Upper lobe of right lung (tissue), 1 donor: ENCODE measurements at regions not wholly inside any gene's neighbourhood (a gene's known extent, or its start where the extent isn't known, plus 50 kb on each side); places are given as distances from the start of the nearest gene placed in this dataset.

Source experiments
- ATAC-seq: fragments of 200-7000 bp; cut with Tn5 transposase; one replicate; pipeline ENCODE4 v1.9.1; 2020; ENCODE audit warnings: mild to moderate bottlenecking, moderate library complexity
- DNase-seq: peaks from one replicate; pipeline ENCODE4 v3.0.0-alpha.2; 2020
- H3K27ac ChIP-seq: fragments of 200-600 bp; one replicate; pipeline ENCODE4 v1.8.0; 2022
- H3K27me3 ChIP-seq: fragments of 200-600 bp; one replicate; pipeline ENCODE4 v1.8.0; 2022; ENCODE audit warnings: mild to moderate bottlenecking
- H3K36me3 ChIP-seq: fragments of 200-600 bp; one replicate; pipeline ENCODE4 v1.8.0; 2022
- H3K4me1 ChIP-seq: fragments of 200-600 bp; one replicate; pipeline ENCODE4 v1.8.0; 2022
- H3K4me3 ChIP-seq: fragments of 200-600 bp; one replicate; pipeline ENCODE4 v1.8.0; 2022; ENCODE audit warnings: mild to moderate bottlenecking
- H3K9me3 ChIP-seq: fragments of 200-600 bp; one replicate; pipeline ENCODE4 v1.8.0; 2022
- CTCF ChIP-seq: fragments of 200-600 bp; IDR thresholded peaks from one replicate; pipeline ENCODE4 v1.8.0; 2022; ENCODE audit warnings: antibody characterized with exemption
- intact Hi-C: fragments of 100-400 bp; cut with DNase I; formaldehyde crosslinking; loops from one replicate; pipeline ENCODE4 v1.11.0; 2022
- donor health status: DM: no; HTN: yes; CAD: no; lungs with severe emphysema.

DNA sequence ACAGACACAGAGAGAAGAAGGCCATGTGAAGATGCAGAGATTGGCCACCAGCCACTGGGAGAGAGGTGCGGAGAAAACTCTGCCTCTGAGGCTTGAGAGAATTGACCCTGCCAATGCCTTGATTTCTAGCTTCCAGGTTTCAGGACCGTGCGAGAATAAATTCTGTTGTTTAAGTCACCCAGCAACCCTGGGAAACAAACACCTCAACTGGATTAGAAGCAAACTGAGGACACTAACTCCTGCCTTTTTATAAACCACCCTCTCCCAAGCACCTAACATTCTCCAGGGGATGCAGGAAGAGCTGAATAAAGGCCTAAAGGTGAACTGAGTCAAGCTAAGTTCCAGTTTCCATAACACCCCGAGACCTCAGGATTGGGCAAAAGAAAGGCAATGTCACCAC, 136.1 kb downstream of the ANKRD60 start:
- Histone ChIP-seq H3K4me1 (no peaks in the 10 kb centered on the region), H3K36me3 (no peaks in the 10 kb centered on the region), H3K4me3 (no peak overlapping the region), H3K27ac (no peak overlapping the region), H3K27me3 (no peaks in the 10 kb centered on the region), H3K9me3 (no peaks in the 10 kb centered on the region)
- DNase-seq (no peak), ATAC-seq (no peak)
- intact Hi-C loops, result no loop called here
- no peak for TF ChIP-seq CTCF

- no peak overlapping the region for H3K4me3 ChIP-seq
- H3K4me1 ChIP-seq, result no peaks in the 10 kb centered on the region
- no peak for TF ChIP-seq CTCF
- DNase-seq (no peak), ATAC-seq (no peak)
- H3K27ac ChIP-seq, result no peak overlapping the region
- H3K27me3 ChIP-seq, result no peaks in the 10 kb centered on the region
- no peaks in the 10 kb centered on the region for H3K9me3 ChIP-seq
- intact Hi-C loops, result no loop called here
- no peaks in the 10 kb centered on the region for H3K36me3 ChIP-seq
Measured at GRCh38 chr20:58091810-58092209, 136.6 kb downstream of the ANKRD60 start.

GRCh38 chr20:58090161-58090560, 138.3 kb downstream of the ANKRD60 start:
- H3K36me3 ChIP-seq, result no peaks in the 10 kb centered on the region
- ATAC-seq (no peak), DNase-seq (no peak)
- H3K27me3 ChIP-seq, result no peaks in the 10 kb centered on the region
- TF ChIP-seq CTCF, result no peak
- no peaks in the 10 kb centered on the region for H3K9me3 ChIP-seq
- H3K4me3 ChIP-seq, result no peak overlapping the region
- intact Hi-C loops, result no loop called here
- no peak overlapping the region for H3K27ac ChIP-seq
- H3K4me1 ChIP-seq, result no peaks in the 10 kb centered on the region

- Histone ChIP-seq H3K4me3 (no peak overlapping the region), H3K27me3 (no peaks in the 10 kb centered on the region), H3K4me1 (no peaks in the 10 kb centered on the region), H3K9me3 (no peaks in the 10 kb centered on the region), H3K36me3 (no peaks in the 10 kb centered on the region), H3K27ac (no peak overlapping the region)
- no peak for TF ChIP-seq CTCF
- intact Hi-C loops, result loop anchor here (10.0 kb wide), 1 partner anchor 434 kb away; no protein-coding TSS in a partner anchor
- DNase-seq (no peak), ATAC-seq (no peak)
Measured at GRCh38 chr20:58088625-58089024, 139.8 kb downstream of the ANKRD60 start.

DNA sequence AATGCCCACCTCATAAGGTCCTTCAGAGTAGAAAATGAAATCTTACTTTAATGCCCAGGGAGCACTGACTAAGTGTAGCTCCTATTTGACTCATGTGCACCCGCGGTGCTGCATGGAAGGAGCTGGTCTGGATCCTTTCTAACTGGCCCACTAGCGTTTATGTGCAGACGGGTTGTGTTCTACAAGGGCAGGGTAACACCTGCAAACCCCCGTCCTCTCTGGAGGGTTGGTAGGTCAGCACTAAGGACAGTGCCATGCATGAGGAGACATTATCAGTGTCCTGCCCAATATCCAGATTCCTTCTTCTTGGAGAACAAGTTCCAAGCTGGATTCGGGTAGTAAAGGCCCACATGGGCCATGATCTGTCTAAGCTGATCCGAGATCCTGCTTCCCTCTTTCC, 140.3 kb downstream of the ANKRD60 start:
- Histone ChIP-seq H3K27ac (no peak overlapping the region), H3K4me1 (no peaks in the 10 kb centered on the region), H3K27me3 (no peaks in the 10 kb centered on the region), H3K36me3 (no peaks in the 10 kb centered on the region), H3K9me3 (no peaks in the 10 kb centered on the region), H3K4me3 (no peak overlapping the region)
- TF ChIP-seq CTCF, result no peak
- intact Hi-C loops, result loop anchor here (10.0 kb wide), 1 partner anchor 433 kb away; no protein-coding TSS in a partner anchor
- ATAC-seq (no peak), DNase-seq (no peak)

DNA sequence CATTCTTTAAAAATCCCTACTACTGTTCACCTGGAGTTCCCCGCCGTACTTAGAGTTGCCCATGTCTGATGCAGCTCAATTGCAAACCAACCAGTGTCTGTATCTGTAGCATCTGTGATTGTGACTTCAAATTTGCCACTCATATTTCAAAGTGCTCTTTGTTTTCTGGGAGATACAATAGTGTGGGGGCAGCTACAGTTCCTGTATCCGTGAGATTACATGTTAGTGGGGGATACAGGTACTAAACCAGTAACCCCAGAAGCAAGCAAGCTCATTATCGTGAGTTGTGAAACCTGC, 140.9 kb downstream of the ANKRD60 start:
- H3K4me3 ChIP-seq, result no peak overlapping the region
- no peaks in the 10 kb centered on the region for H3K27me3 ChIP-seq
- DNase-seq (no peak), ATAC-seq (no peak)
- H3K27ac ChIP-seq, result no peak overlapping the region
- H3K36me3 ChIP-seq, result no peaks in the 10 kb centered on the region
- TF ChIP-seq CTCF, result no peak
- H3K9me3 ChIP-seq, result no peaks in the 10 kb centered on the region
- H3K4me1 ChIP-seq, result no peaks in the 10 kb centered on the region
- intact Hi-C loops, result loop anchor here (10.0 kb wide), 1 partner anchor 433 kb away; no protein-coding TSS in a partner anchor
